Amygdala (tissue), 56 donors: ENCODE measurements at regions not wholly inside any gene's neighbourhood (a gene's known extent, or its start where the extent isn't known, plus 50 kb on each side); places are given as distances from the start of the nearest gene placed in this dataset.
"Not testable (repeated sequence)": the region's sequence is repeated elsewhere in the genome, so short reads cannot be mapped to it uniquely, and the experiment has no call there.

Experiments used
- DNase-seq, 56 donors: peaks; one replicate each; lab custom pipeline; 2025; lab: John Stamatoyannopoulos, UW

DNA sequence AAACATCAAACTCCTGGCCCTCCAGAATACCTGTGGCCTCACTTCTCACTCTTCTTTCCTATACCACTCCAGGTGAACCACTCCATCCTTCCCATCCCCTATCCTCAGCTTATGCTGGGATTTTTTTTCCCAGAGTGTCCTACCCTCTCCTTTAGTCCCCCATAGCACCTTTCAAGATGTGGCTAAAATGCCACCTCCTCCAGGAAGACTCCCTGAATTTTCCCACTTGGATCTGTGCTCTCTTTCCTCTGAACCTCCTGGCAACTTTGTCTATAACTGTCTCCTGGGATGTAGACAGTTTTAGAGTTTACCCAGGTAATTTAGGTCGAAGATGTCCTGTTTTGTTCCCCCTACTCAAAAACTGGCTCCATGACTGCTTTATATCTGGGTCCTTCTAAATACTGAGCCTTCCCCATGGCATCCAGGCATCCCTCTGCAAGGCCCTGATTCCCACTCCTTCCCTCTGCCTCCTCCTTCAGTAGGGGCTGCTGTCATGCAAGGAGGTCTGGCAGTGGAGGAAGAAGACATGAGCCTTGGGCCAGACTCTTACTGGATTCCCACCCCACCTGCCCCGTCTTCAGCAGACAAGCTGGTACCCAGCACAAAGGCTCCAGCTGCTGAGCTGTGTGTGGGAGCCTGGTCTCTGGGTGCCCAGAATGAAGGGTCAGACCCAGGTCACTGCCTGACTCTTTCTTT, 161.5 kb downstream of the SMAD6 start:
- DNase-seq, result no peak

DNA sequence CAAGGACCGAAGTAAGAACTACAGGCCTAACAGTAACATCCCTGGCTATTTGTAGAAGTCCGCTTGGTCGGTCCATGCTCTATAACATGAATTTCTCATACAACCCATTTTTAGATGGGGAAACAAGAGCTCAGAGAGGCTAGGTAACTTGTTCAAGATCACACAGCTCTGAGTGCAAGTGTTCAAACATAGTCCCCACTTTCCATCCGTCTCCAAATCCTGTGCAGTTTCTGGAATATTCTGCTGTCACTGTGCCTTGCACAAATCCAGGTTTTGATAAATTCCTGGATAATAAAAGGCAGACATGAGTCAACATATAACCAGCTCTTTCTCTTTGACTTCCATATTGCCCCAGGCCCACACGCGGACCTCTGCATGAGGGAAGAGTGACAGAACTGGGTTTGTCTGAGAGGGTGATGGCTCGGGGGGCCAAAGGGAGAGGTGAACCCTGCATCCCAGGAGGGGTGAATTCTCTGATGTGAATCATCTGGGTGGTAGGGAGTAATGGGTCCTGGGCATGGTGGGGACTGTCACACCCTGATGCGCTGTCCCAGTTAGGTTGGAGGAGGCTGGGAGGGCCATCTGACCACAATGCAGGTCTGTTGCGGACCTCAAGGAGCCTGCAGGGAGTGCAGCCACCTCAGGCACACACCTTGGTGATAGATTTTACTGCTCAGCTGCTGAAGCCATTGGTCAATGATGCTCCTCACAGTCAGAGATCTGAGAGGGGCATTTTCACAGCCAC, 162.2 kb downstream of the SMAD6 start:
- DNase-seq, result no peak

DNA sequence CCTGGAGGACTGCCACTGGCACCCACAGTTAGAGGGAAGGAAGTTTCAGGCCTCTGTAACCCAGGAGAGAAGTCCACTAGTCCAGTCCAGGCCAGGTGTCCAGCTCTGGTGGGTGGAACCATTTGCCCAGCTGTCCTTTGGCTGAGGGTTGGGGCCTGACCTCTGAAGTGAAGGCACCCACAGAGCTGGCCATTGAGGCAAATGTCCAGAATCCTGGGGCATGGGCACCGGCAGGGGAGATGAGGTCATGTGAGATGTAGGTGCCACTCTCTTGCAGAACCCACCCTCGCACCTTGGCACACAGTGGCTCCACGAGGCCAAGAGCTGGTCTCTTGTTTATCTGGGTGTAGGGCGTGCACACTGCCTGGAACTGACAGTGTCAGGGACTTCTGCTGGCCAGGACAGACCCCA, 162.8 kb downstream of the SMAD6 start:
- no peak for DNase-seq

DNA sequence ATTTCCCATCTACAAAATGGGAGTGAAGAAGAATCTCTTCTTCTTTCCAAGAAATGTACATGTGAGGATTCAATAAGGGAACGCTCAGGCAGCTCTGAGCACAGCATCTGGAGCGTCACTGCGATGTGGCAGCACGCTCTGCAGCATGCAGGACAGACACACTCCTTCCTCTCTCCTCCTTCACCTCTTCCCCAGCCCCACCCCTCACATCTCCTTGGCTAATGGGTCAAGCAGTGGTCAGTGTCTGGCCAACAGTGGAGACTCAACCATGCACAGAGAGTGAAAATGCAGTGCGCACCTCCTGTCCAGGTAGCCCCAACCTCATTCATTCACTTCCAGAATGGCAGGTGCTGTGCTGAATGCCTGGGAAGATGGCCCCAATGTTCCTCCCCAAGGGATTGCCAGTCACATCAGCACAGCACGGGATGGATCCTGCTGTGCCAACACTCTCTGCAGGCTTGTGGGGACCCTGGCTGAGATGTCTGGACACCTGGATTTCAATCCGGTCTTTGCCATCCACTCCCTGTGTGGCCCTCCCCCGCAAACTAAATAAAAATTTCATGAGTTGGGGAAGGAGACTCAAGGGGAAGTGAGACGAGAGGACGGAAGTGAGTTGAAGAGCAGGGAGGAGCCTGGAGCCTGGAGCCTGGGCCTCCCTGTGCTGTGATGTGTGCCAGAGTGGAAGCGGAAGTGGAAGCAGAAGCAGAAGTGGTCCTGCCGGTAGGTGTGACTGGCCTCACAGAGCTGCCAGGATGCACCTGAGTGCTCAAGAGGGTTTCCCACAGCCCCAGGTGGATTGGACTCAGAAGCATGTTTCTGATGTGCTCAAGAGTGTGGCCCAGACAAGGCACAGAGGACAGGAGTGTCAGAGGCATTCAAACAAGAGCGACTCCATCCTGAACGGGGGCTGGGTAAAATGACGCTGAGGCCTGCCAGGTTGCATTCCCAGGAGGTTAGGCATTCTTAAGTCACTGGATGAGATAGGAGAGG, 163.9 kb downstream of the SMAD6 start:
- DNase-seq, result peak in 10 of 56 donors; percentile 8 to 37 (median 18)

DNA sequence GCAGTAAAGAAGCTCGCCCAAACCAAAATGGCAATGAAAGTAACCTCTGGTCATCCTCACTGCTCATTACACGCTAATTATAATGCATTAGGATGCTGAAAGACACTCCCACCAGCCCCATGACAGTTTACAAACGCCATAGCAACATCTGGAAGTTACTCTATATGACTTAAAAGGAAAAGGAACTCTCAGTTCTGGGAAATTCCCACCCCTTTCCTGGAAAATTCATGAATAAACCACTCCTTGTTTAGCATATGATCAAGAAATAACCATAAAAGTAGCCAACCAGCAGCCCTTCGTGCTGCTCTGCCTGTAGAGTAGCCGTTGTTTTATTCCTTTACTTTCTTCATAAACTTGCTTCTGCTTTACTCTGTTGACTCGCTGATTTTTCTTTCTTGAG, 164.6 kb downstream of the SMAD6 start:
- DNase-seq, result no peak

DNA sequence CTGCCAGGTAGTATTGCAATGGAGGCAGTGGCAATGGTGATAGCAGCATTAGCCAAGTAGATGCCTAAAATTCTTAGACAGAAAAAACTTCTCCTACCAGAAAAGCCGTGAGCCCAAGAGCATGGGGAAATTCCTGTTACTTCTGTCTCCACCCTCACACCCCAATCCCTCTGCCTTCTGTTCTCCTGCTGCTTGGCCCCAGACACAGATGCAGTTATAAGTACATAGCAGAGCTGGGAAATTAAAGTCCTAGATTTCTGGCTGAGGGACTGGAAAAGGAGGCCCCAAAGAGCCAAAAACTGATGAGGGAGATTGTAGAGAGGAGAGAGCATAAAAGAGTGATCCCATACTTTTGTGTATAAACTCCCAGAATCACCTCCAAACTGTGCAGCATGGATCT, 166.9 kb downstream of the SMAD6 start:
- DNase-seq, result no peak

DNA sequence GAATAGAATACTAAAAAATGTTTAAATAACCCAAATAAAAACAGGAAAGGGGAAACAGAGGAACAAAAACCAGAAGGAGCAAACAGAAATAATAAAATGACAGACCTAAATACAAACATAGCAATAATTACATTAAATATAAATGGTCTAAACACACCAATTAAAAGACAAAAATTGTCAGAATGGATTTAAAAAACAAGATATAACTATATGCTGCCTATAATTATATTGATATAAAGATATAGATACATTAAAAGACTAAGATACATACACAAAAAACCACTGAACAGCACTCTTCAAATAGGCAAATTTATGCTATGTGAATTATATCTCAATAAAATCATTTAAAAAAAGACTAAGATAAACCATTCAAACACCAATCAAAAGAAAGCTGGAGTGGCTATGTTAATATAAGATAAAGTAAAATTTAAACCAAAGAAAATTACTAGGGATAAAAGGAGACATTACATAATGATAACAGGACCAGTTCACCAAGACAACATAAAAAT, 168.9 kb downstream of the SMAD6 start:
- no peak for DNase-seq

DNA sequence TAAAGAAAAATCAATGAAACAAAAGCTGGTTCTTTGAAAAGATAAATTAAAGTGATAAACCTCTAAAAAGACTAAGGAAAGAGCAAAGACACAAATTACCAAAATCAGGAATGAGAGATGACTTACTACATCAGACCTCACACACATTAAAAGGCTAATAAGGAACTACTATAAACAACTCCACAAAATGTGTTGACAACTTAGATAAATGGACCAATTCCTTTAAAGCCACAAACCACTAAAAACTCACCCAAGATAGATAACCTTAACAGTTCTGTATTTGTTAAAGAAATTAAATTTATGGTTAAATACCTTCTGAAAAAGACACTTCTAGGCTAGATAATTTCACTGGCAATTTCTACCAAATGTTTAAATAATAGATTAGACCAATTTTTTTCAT, 170.4 kb downstream of the SMAD6 start:
- DNase-seq, result no peak

DNA sequence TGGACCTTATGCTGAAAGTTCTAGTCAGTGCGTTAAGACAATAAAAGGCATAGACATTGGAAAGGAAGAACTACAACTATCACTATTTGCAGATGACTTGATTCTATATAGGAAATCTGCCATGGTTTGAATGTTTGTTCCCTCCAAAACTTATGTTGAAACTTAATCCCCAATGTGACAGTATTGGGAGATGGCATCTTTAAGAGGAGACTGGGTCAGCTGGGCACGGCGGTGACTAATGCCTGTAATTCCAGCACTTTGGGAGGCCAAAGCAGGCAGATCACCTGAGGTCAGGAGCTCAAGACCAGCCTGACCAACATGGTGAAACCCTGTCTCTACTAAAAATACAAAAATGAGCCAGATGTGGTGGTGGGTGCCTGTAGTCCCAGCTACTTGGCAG, 171.3 kb downstream of the SMAD6 start:
- DNase-seq, result not testable (repeated sequence)

DNA sequence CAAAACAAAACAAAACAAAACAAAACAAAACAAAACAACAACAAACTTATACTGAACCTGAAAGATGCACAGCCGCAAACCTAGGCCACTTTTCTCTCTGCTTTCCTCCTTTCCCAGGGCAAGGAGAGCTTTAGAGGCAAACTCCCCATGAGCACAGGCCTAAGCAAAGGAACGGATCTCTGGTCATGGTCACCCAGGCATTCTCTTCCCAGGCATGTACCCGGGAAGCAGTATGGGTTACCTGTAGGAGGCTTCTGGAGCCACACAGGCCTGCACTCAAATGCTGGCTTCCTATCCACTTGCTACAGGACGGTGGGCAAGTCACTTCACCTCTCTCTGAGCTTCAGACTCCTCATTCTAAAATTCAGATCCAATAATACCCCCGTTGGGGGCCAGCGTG, 171.8 kb downstream of the SMAD6 start:
- DNase-seq, result no peak

DNA sequence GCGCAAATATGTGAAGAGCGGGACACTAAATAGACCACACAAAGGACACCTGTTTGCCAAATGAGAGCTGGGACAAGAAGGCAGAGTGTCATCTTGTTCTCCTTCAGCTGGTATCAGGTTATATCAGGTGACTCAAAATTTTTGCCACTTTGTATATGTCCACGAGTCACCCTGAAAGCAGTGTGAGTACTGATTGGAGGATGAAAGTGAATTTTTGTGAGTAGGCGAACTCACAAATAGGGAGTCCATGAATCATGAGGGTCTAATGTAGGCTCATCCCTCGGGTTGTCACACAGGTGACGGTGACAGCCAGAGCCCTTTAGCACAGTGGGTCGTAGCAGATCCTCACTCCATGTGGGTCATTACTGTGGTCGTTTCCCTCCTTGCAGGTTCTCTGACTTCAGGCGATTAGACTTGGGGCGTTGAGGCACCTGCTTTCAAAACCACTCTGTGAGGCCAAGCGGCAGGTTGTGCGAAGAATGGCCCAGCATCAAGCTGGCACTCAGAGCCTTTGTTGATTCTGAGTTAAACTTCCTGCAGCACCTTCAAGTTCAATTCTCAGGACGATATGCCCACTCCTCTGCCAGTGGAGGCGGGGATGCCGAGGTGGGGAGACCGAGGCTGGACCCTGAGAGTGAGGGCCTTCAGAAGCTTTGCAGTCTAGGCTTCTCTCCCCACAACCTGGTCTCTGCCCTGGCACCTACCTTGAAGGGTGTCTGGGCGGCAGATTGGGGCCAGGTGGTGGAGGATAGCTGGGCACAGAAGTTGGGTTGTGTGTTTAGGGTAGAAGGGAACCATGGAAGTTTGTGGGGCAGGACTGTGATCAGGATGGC, 173.8 kb downstream of the SMAD6 start:
- no peak for DNase-seq

DNA sequence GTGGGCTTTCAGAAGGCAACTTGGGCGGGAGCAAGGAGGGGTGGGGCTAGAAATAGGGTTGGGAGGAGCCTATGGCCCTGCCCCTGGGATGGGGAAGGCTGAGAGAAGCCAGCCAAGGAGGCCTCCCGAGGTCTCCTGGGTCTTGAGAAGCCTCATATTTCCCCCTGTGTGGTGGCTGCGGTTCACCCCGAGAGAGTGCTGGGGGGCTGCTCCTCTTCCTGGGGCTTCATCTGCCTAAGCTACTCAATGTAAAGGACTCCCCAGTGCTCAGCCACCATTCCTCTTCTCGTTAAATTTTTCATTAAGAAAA, 174.3 kb downstream of the SMAD6 start:
- DNase-seq, result no peak

DNA sequence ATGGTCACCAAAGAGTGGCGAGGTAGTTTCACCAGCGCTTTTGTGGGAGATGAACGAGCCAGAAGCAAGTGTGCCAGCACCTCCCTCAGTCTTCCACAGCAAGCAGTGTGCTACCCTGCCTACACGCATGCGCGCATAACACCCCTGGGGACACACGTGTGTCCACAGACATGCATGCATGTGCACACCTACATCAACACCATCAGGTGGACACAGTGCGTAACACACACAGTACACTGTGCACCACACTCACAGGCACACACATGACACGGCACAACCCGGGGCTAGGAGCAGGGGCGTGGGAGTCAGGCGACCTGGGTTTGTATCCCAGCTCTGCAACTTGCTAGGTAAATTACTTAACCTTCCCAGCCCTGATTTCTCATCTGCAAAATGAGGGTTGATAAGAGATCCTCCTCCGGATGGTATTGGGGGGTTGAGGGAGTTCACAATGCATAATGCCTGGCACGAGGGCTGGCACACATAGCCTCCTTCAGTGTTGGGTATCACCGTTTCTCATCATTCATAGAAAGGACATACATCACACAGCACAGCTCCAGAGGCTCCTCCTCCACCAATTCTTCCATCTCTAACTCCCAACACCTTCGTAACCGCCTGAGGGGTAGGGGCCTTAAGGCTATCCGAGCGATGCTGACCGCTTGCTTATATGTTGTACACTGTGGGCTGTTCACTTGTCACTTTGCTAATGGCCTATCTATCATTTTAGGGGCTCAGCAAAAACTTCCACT, 174.9 kb downstream of the SMAD6 start:
- no peak for DNase-seq

DNA sequence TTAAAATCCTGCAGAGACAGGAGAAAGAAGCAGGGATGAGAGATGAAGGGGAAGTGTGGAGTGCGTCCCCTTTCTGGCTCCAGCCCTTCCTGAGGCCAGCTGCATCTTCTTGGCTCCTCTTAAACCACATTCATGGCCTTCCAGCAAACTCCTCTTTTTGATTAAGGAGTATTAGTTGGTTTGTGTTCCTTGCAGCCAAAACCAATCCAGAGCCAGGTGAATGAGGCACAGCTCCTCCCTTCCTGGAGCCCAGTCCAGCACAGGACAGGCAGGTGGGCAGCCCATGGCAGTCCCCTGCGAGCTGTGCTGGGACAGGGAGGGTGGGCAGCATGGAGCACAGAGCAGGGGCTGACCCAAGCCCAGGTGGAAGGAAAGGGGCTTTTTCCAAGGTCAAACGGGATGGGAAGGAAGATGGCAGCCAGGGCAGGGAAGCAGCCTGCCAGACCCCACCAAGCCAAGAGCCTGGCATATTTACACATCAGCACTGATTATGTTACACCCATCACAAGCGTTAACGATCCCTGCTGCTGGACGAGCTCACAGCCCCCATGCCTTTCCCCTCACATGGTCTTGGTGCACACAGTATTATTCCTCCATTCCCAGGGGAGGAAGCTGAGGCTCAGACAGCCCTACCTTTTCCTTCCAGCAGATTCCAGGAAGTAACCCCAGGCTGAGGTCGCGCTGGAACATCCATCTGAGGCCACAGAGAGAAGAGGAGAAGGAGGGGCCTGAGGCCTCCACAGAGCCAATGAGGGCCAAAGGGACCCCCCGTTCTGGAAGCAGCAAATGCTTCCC, 175.6 kb downstream of the SMAD6 start:
- no peak for DNase-seq

DNA sequence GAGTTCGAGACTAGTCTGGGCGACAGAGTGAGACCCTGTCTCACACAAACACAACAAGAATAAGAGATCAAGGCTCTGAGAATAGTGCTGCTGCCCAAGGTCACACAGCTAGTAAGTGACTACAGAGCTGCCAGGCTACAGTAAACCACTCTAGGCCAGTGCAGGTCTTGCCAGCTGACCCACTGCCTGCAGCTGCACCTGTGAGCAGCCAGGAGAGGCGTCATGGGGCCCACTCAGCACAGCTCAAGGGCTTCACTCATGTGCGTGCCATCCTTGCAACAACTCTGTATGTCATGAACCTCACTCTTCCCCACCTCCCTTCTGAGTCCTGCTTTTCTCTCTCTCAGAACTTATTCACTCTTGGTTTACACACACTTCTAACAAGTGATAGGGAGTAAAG, 176.7 kb downstream of the SMAD6 start:
- DNase-seq, result no peak

DNA sequence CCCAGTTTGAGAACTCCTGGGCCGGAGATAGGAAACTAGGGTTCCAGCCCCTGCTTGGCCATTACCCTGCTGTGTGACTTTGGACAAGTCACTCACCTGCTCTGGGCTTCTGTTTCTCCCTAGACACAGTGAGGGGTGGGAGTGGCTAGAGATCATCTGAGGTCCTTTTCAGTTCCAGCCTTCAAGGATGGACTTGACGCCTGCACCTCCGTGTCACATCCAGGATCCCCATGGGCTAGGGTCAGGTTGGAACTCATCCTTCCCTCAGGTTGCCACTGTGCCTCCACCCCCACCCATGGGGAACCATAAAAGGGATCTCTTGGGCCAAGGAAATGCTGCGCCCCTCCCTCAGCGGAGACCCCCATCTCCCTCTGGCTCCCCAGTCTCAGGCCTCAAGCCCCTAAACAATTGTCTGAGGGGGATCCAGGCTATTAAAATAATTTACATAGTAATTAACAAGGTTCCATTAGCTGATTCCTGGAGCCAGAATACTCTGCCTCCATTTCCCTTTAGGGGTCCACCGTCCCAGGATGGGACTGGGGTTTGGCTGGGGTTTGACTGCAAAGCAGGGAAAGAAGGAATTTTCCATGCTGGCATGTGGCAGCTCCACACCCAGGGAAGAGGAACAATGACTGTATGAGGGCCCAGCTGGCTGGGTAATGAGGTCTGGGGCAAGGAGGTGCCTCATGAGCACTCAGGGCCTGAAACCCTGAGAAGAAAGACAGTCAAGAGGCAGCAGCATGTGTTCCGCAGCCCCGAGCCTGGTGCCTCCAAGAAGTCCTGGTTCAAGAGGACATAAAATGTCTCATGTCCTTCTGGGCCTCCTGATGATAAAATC, 177.7 kb downstream of the SMAD6 start:
- DNase-seq, result no peak

DNA sequence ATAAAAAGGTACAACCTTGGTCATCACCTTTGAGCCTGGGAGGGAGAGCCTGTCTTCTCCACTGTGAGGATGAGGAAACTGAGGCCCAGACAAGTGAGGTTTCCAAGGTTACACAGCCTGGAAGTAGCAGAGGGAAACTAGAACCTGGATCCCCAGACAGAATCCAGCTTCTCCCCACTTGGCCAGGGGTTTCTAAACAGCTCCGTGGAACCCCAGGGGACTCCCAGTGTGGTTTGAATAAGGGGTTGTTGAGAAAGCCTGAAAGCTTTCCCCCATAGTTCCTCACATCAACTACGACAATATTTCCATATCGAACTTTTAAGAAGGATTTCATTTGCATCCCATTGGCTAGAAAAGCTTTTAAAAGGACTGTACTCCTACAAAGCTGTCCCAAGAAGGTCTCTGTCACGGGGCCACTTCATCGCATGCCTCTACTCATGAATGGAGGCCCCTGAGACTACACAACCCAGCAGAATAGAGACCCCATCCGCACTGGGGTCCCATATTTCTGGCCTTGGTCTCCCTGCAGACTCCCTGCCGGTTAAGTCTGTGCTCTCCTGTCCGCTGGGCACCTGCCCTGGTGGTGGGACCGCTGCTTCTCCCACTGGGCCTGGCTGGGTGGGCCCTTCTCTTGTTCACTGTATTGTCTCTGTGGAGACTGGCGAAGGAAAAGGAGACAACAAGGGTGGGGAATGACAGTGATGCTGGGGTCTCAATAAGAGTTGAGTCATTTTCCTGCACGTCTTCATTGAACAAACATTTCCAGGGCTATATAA, 178.5 kb downstream of the SMAD6 start:
- DNase-seq, result no peak
